Activated CD4-positive, CD25-positive, alpha-beta regulatory T cell (primary cell): ENCODE measurements at regions not wholly inside any gene's neighbourhood (a gene's known extent, or its start where the extent isn't known, plus 50 kb on each side); places are given as distances from the start of the nearest gene placed in this dataset.

ENCODE experiments used
- DNase-seq, 4 experiments: peaks; one replicate each; lab custom pipeline; 2025; lab: John Stamatoyannopoulos, UW

- DNase-seq: no peak
Observed at GRCh38 chr10:10642751-10643150, 374.9 kb upstream of the CELF2 start.

GRCh38 chr10:10644008-10644646 is 373.5 kb upstream of the CELF2 start:
- no peak for DNase-seq

GRCh38 chr10:10644676-10645385 is 372.8 kb upstream of the CELF2 start:
- no peak for DNase-seq

DNA sequence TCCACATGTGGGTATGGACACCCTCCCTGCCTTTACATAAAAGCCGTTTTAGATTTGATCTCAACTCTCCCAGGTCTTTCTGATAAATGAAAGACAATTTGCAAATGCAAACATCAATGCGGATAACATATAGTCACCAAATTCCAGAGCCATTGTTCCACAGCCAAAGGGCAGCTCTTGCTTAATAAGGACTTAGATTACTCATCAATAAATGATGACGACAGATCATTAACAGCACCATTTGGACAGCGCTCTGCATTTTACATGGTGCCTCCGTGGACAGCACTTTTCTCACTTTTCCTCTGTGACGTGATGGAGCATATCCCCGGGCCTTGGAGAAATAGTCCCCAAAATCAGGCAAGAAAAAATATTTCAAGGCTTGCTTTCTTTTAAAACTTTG is 370.3 kb upstream of the CELF2 start:
- no peak for DNase-seq

GRCh38 chr10:10657139-10657760 is 360.4 kb upstream of the CELF2 start:
- DNase-seq: no peak

GRCh38 chr10:10658172-10658785 is 359.4 kb upstream of the CELF2 start:
- DNase-seq: no peak

- no peak for DNase-seq
Observed at GRCh38 chr10:10660054-10660453, 357.6 kb upstream of the CELF2 start.

GRCh38 chr10:10661176-10661575 is 356.5 kb upstream of the CELF2 start:
- no peak for DNase-seq

DNA sequence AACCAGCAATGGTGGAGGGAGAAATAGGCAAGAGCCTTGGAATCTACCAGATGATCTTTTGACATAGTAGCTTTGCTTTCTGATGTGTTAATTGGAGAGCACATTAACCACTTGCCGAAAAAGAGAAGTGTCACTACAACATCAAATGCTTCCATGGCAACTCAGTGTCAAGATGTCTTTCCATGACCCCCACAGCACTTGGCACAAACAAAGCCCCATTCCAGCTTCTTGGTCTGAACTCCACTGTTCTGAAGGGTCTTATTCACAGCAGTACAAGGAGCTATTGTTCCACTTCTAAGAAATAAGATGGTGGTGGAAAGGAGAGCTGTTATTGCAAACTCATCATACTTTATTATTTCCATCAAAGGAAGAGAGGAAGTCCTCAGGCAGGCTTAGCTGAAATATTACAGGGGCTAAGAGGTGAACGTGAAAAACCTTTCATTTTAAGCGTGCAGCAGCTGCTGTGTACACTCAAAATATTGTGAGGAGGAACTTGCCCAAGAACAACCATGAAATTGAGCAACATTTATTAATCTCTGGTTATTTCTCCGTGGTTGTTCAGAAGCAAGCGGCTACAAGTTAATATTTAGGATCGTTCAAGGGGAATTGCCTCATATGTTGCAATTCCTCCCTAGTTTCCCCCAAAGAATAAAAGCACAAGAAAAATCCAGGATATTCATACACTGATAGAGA is 354.8 kb upstream of the CELF2 start:
- DNase-seq: no peak

DNA sequence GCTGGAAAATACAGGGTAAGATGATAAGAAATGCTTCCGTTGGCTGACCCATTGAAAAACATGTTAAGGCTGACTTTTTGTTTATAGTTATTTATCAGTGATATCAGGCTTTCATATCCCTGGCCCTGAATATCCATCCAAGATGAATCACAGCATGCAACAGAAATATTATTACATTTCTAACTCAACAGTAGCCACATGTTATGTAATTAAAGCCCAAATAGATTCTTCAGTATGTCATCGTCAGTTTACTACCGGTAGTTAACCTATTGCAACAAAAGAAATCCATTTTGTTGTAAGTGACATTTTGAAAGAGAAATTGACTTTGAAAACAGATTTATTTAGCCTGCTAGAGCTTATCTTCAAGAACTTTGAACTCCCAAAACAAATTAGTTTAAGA is 354.1 kb upstream of the CELF2 start:
- no peak for DNase-seq

GRCh38 chr10:10665750-10666149 is 351.9 kb upstream of the CELF2 start:
- no peak for DNase-seq

GRCh38 chr10:10667466-10667865 is 350.2 kb upstream of the CELF2 start:
- DNase-seq: no peak

DNA sequence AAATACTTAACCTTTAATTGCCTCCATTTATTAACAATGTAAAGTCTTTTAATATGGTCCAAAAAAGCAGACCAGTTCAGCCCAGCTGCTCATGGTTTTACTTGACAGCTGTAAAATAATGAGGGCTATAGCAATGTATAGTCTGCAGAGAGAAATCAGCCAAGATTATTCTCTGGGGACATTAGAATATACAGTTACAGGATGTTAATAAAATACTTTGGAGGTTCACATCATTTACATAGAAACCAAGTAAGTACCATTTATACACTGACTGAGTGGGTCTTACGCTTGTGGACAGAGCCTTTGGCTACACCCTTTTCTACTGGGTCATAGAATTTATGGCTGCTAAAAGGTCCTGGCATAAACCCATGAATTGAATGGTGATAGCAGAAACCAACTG is 340.7 kb upstream of the CELF2 start:
- DNase-seq: no peak

DNA sequence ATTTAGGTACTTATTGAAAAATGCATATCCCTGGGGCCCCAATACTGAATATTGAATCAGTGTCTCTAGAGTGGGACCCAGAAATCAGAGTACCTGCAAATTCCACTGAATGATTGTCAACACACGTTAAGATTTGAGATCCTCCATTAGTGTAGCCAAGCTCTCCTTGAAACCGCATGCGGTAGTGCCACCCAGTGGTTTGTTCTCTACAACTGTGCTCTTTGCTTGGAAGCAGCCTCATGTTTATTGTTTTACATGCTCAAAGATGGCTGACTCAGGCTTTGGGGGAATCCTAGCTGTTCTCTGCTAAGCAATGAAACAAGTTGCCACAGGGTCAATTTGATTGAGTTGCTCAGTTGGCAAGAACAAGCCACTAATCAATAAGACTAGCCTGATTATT is 340.2 kb upstream of the CELF2 start:
- no peak for DNase-seq

- no peak for DNase-seq
Observed at GRCh38 chr10:10680496-10680895, 337.2 kb upstream of the CELF2 start.

GRCh38 chr10:10684972-10685371 is 332.7 kb upstream of the CELF2 start:
- no peak for DNase-seq

- no peak for DNase-seq
Observed at GRCh38 chr10:10685566-10685965, 332.1 kb upstream of the CELF2 start.

GRCh38 chr10:10687751-10688150 is 329.9 kb upstream of the CELF2 start:
- DNase-seq: no peak

DNA sequence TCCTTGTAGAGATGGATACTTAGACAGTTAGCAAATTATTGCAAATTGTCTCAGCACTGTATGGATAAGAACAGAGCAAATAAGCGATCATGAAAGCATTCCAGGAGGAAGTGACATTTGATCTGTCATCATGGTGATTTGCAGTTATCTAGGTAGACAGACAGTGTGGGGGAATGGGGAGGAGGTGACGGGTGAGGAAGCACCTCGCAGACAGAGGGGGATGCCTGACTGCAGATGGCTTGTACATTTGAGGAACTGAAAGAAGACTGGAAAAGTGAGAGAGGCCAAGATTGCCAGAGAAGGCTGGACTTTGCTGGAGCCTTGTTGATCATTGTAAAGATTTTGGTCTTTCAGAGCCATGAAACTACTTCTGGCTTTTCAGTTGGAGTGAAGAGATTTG is 318.2 kb upstream of the CELF2 start:
- DNase-seq: no peak

DNA sequence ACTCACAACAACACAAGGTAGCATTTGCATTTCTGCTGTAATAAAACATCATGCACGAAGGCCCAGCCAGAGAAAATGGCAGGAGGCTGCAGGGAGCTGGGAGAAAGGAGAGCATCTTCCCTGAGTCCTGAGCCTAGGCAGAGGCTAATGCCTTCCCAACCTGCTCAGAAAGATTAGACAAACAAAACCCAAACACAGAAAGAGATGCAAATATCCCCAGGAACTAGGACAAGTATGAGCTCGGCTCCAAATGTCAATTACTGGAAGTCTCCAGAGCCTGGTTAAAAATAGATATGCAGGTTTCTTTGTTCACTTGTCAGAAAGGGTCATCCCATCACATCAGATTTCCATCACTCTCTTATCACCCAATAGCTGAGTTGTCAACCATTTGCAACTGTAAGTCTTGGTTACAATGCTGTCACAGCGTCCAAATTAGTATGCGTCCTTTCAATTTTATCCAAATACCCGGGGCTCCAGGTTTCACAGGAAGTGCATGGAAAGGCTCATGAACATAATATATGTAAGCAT is 316.5 kb upstream of the CELF2 start:
- no peak for DNase-seq

- no peak for DNase-seq
Observed at GRCh38 chr10:10702211-10702610, 315.5 kb upstream of the CELF2 start.

- no peak for DNase-seq
Observed at GRCh38 chr10:10703382-10703781, 314.3 kb upstream of the CELF2 start.
